Fibroblast of lung (primary cell): ENCODE measurements at regions not wholly inside any gene's neighbourhood (a gene's known extent, or its start where the extent isn't known, plus 50 kb on each side); places are given as distances from the start of the nearest gene placed in this dataset.

ENCODE experiments used
- EZH2 ChIP-seq: IDR thresholded peaks from 2 replicates; pipeline ENCODE4 v1.5.1; 2012; ENCODE audit warnings: low read length, control low read depth, mild to moderate bottlenecking; ENCODE audit errors: missing control alignments
- TF ChIP-seq, protein P1 (sequence below), 2 donors: IDR thresholded peaks in 1 of 2; conservative IDR thresholded peaks in 1 of 2; 1 replicate in 1 of 2; 2 replicates in 1 of 2; pipeline ENCODE4 v1.5.1; 2011 to 2012; ENCODE audit warnings: low read length in 2 of 2, control low read depth in 1 of 2, inconsistent platforms in 1 of 2, low read depth in 1 of 2, mild to moderate bottlenecking in 1 of 2

DNA sequence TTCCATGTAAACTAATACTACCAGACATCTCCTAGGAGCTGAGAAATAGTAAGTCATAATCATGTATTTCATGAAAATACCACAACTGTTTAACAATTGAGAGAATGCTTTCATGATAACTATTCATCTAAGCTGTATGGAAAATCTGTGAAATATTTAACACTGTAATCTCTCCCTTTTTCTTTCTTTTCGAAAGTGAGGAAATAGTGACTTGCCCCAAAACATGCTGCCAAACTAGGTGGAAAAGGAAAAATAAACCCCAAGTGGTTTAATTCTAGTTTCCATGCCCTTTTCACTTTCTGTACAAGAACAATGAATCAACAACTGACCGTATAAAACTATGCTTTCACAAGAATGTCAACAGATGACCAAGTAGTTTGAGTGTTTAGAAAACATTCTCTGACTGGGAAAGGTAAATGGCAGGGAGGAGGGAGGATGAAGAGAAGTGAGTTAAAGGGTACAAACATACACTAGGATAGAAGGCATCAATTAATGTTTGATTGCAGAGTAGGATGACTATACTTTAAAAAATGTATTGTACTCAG is 147.5 kb upstream of the AVPR1A start:
- TF ChIP-seq EZH2, result no peak
- TF ChIP-seq, protein P1, sequence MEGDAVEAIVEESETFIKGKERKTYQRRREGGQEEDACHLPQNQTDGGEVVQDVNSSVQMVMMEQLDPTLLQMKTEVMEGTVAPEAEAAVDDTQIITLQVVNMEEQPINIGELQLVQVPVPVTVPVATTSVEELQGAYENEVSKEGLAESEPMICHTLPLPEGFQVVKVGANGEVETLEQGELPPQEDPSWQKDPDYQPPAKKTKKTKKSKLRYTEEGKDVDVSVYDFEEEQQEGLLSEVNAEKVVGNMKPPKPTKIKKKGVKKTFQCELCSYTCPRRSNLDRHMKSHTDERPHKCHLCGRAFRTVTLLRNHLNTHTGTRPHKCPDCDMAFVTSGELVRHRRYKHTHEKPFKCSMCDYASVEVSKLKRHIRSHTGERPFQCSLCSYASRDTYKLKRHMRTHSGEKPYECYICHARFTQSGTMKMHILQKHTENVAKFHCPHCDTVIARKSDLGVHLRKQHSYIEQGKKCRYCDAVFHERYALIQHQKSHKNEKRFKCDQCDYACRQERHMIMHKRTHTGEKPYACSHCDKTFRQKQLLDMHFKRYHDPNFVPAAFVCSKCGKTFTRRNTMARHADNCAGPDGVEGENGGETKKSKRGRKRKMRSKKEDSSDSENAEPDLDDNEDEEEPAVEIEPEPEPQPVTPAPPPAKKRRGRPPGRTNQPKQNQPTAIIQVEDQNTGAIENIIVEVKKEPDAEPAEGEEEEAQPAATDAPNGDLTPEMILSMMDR (conservative IDR thresholded peaks at IDR 0.05 in 1 of 2, IDR thresholded peaks at IDR 0.05 in 1 of 2; ENCODE audit: low read depth in 1 of 2, low read length in 2 of 2), result no peak
